DND-41 (cell line): ENCODE measurements at regions not wholly inside any gene's neighbourhood (a gene's known extent, or its start where the extent isn't known, plus 50 kb on each side); places are given as distances from the start of the nearest gene placed in this dataset.

Source experiments
- ATAC-seq: fragments of 200-7000 bp; cut with Tn5 transposase; 3 replicates; pipeline ENCODE4 v1.9.1; 2021; ENCODE audit warnings: low read depth; ENCODE audit not compliant: insufficient read depth
- DNase-seq: peaks from one replicate; pipeline ENCODE4 v3.0.0-alpha.2; 2020
- H2AFZ ChIP-seq: 2 replicates; pipeline ENCODE4 v1.6.0; 2012; ENCODE audit warnings: low read depth, low read length
- H3K27ac ChIP-seq: 2 replicates; pipeline ENCODE4 v1.5.1; 2012; ENCODE audit warnings: low read length, inconsistent platforms
- H3K27me3 ChIP-seq: fragments of 200-600 bp; sonication (generic); 2 replicates; pipeline ENCODE4 v1.6.0; 2012; ENCODE audit warnings: low read length, mild to moderate bottlenecking, inconsistent platforms; ENCODE audit not compliant: insufficient read depth, poor library complexity
- H3K36me3 ChIP-seq: 2 replicates; pipeline ENCODE4 v1.5.1; 2012; ENCODE audit warnings: low read length, inconsistent platforms; ENCODE audit not compliant: insufficient read depth
- H3K4me1 ChIP-seq: 2 replicates; pipeline ENCODE4 v1.5.1; 2012; ENCODE audit warnings: mild to moderate bottlenecking, low read length; ENCODE audit not compliant: insufficient read depth
- H3K4me2 ChIP-seq: 2 replicates; pipeline ENCODE4 v1.6.0; 2012; ENCODE audit warnings: mild to moderate bottlenecking, moderate library complexity, low read length, inconsistent platforms; ENCODE audit not compliant: insufficient read depth
- H3K4me3 ChIP-seq, 2 experiments: fragments of 200-600 bp in 1 of 2; shearing (Covaris generic) in 1 of 2; 2 replicates each; pipeline ENCODE4 v1.5.1; 2012 to 2016; ENCODE audit warnings: inconsistent platforms in 2 of 2, low read length in 2 of 2, mild to moderate bottlenecking in 2 of 2, low read depth in 1 of 2, moderate library complexity in 1 of 2
- H3K79me2 ChIP-seq: 2 replicates; pipeline ENCODE4 v1.6.0; 2012; ENCODE audit warnings: low read length, inconsistent platforms; ENCODE audit not compliant: insufficient read depth
- H3K9ac ChIP-seq: 2 replicates; pipeline ENCODE4 v1.6.0; 2012; ENCODE audit warnings: low read depth, mild to moderate bottlenecking, inconsistent platforms, low read length, moderate library complexity
- H3K9me3 ChIP-seq: 2 replicates; pipeline ENCODE4 v1.5.1; 2012; ENCODE audit warnings: low read length, moderate library complexity, mild to moderate bottlenecking, inconsistent platforms; ENCODE audit not compliant: insufficient read depth, severe bottlenecking
- H4K20me1 ChIP-seq: 2 replicates; pipeline ENCODE4 v1.6.0; 2012; ENCODE audit warnings: low read length; ENCODE audit not compliant: insufficient read depth
- EZH2 ChIP-seq: IDR thresholded peaks from 3 replicates; pipeline ENCODE4 v1.6.1; 2012; ENCODE audit warnings: borderline replicate concordance, low read depth, mild to moderate bottlenecking, moderate library complexity, low read length, inconsistent platforms; ENCODE audit not compliant: severe bottlenecking
- TF ChIP-seq, protein P1 (sequence below): IDR thresholded peaks from 2 replicates; pipeline ENCODE4 v1.5.1; 2012; ENCODE audit warnings: borderline replicate concordance, low read length, moderate library complexity, mild to moderate bottlenecking; ENCODE audit not compliant: poor library complexity, severe bottlenecking; ENCODE audit errors: extremely low read depth

DNA sequence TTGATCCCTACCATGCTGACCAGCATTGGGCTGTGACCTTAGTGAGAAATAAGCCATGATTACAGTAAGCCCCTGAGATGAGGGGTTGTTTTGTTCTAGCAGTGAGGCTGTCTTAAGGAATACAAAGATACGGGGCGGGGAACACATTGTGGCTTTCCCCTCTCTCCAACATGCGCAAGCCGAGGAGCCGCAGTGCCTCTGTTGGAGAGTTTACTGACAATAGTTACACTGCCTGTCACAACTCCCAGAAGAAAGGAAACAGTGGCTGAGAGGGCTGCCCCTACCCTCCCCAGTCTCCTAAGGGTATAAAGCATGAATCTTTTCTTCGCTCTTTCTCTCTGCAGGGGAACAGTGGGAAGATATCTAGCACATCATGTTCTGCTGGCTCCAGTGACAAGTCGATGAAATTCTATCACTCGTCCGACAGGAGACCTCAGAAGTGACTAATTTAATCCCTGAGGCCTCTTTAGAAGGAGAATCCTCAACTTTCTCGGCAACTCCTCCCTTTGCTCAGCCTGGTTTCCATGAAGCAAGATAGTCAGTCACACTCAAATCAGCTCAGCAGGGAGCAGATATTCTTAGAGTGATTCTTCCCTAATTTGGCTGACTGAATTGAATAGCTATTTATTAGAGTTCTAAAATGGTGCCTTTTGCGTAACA is 409.0 kb upstream of the PROK2 start:
- no peak for DNase-seq
- H3K9ac ChIP-seq: no peak overlapping the region

DNA sequence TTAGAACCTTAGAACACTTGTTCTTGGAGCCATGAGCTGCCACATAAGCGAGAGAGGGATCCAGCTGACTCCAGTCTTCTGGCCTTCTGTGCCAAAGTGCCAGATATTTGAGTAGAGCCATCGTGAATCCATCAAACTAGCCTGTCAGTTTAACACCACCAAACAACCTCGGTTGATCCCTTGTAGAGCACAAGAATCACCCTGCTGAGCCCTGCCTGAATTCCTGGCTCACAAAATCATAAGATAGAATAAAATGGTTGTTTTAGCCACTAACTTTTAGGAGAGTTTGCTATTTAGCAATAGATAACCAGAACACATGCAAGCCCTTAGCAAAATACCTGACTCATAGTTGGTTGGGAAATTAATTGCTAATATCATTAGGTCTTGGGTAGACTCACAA is 407.6 kb upstream of the PROK2 start:
- Histone ChIP-seq H3K27me3 (peaks cover 2% of the 10 kb centered on the region), H3K4me3 (no peak overlapping the region)
- TF ChIP-seq, protein P1, sequence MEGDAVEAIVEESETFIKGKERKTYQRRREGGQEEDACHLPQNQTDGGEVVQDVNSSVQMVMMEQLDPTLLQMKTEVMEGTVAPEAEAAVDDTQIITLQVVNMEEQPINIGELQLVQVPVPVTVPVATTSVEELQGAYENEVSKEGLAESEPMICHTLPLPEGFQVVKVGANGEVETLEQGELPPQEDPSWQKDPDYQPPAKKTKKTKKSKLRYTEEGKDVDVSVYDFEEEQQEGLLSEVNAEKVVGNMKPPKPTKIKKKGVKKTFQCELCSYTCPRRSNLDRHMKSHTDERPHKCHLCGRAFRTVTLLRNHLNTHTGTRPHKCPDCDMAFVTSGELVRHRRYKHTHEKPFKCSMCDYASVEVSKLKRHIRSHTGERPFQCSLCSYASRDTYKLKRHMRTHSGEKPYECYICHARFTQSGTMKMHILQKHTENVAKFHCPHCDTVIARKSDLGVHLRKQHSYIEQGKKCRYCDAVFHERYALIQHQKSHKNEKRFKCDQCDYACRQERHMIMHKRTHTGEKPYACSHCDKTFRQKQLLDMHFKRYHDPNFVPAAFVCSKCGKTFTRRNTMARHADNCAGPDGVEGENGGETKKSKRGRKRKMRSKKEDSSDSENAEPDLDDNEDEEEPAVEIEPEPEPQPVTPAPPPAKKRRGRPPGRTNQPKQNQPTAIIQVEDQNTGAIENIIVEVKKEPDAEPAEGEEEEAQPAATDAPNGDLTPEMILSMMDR: no peak
- TF ChIP-seq EZH2: no peak

More for the DNA sequence above, 409.0 kb upstream of the PROK2 start:
- TF ChIP-seq, protein P1: no peak
- TF ChIP-seq EZH2: no peak
- Histone ChIP-seq H3K4me3 (no peak overlapping the region), H3K36me3 (no peaks in the 10 kb centered on the region), H2AFZ (no peak overlapping the region), H3K27ac (no peak overlapping the region), H3K9me3 (no peaks in the 10 kb centered on the region), H3K4me2 (no peak overlapping the region), H4K20me1 (no peaks in the 10 kb centered on the region), H3K4me1 (no peaks in the 10 kb centered on the region), H3K79me2 (no peaks in the 10 kb centered on the region), H3K27me3 (peaks cover 2% of the 10 kb centered on the region)
- no peak for ATAC-seq

GRCh38 chr3:72191209-72191960 is 406.4 kb upstream of the PROK2 start:
- Histone ChIP-seq H3K4me2 (no peak overlapping the region), H3K36me3 (no peaks in the 10 kb centered on the region), H3K9ac (no peak overlapping the region), H3K27ac (no peak overlapping the region), H2AFZ (no peak overlapping the region), H4K20me1 (no peaks in the 10 kb centered on the region), H3K79me2 (no peaks in the 10 kb centered on the region), H3K4me1 (no peaks in the 10 kb centered on the region), H3K9me3 (no peaks in the 10 kb centered on the region), H3K27me3 (peaks cover 2% of the 10 kb centered on the region), H3K4me3 (no peak overlapping the region)
- TF ChIP-seq, protein P1: no peak
- TF ChIP-seq EZH2: no peak
- no peak for DNase-seq
- no peak for ATAC-seq

More for the DNA sequence above, 407.6 kb upstream of the PROK2 start:
- no peak overlapping the region for H2AFZ ChIP-seq
- H3K4me2 ChIP-seq: no peak overlapping the region
- DNase-seq (no peak), ATAC-seq (no peak)
- H3K9me3 ChIP-seq: no peaks in the 10 kb centered on the region
- H3K9ac ChIP-seq: no peak overlapping the region
- no peaks in the 10 kb centered on the region for H3K79me2 ChIP-seq
- H3K4me1 ChIP-seq: no peaks in the 10 kb centered on the region
- no peaks in the 10 kb centered on the region for H3K36me3 ChIP-seq
- no peak overlapping the region for H3K27ac ChIP-seq
- H4K20me1 ChIP-seq: no peaks in the 10 kb centered on the region
